Cardiac muscle cell (in vitro differentiated cells and primary cell): ENCODE measurements at regions not wholly inside any gene's neighbourhood (a gene's known extent, or its start where the extent isn't known, plus 50 kb on each side); places are given as distances from the start of the nearest gene placed in this dataset.

Experiments
- DNase-seq, 2 donors: peaks; one replicate each; pipeline versions ENCODE4 v3.0.0 to v3.0.0-alpha.2; 2010 to 2017; ENCODE audit warnings: low read depth in 1 of 2, low spot score in 1 of 2
- H3K27ac ChIP-seq: fragments of 200-600 bp; sonication (generic); 2 replicates; pipeline ENCODE4 v1.5.1; 2016
- H3K27me3 ChIP-seq: fragments of 200-600 bp; sonication (generic); 2 replicates; pipeline ENCODE4 v1.6.0; 2016; ENCODE audit warnings: control low read depth
- H3K36me3 ChIP-seq: fragments of 200-600 bp; sonication (generic); 2 replicates; pipeline ENCODE4 v1.5.1; 2016; ENCODE audit warnings: control low read depth
- H3K4me1 ChIP-seq: fragments of 200-600 bp; sonication (generic); 2 replicates; pipeline ENCODE4 v1.8.1; 2017; ENCODE audit warnings: low read depth, mild to moderate bottlenecking, mixed run types
- H3K4me3 ChIP-seq: fragments of 200-600 bp; sonication (generic); 2 replicates; pipeline ENCODE4 v1.5.1; 2016; ENCODE audit warnings: mild to moderate bottlenecking
- H3K9me3 ChIP-seq: fragments of 200-600 bp; sonication (generic); 2 replicates; pipeline ENCODE4 v1.5.1; 2017; ENCODE audit warnings: low read depth, mild to moderate bottlenecking, control low read depth
- TF ChIP-seq, protein P1 (sequence below): IDR thresholded peaks from 2 replicates; pipeline ENCODE4 v1.5.1; 2012; ENCODE audit warnings: low read depth, mild to moderate bottlenecking, low read length

DNA sequence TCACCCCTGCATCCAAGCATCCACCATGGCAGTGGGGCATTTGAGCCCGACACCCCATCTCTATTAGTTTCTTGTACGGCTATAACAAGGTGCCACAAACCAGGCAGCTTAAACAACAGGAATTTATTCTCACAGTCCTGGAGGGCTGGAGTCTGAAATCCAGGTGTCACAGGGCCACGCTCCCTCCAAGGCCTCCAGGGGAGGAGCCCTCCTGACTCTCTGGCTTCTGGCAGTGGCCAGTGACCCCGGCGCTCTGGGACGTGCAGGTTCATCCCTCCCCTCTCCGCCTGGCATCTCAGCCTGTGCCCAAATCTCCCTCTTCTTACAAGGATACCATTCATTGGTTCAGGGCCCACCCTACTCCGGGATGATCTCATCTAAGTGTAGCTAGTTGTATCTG, 394.5 kb upstream of the IRX1 start:
- Histone ChIP-seq H3K27ac (no peak overlapping the region), H3K27me3 (peaks cover 7% of the 10 kb centered on the region), H3K4me1 (peaks cover 6% of the 10 kb centered on the region), H3K4me3 (no peak overlapping the region), H3K36me3 (no peaks in the 10 kb centered on the region), H3K9me3 (no peaks in the 10 kb centered on the region)
- TF ChIP-seq, protein P1, sequence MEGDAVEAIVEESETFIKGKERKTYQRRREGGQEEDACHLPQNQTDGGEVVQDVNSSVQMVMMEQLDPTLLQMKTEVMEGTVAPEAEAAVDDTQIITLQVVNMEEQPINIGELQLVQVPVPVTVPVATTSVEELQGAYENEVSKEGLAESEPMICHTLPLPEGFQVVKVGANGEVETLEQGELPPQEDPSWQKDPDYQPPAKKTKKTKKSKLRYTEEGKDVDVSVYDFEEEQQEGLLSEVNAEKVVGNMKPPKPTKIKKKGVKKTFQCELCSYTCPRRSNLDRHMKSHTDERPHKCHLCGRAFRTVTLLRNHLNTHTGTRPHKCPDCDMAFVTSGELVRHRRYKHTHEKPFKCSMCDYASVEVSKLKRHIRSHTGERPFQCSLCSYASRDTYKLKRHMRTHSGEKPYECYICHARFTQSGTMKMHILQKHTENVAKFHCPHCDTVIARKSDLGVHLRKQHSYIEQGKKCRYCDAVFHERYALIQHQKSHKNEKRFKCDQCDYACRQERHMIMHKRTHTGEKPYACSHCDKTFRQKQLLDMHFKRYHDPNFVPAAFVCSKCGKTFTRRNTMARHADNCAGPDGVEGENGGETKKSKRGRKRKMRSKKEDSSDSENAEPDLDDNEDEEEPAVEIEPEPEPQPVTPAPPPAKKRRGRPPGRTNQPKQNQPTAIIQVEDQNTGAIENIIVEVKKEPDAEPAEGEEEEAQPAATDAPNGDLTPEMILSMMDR = no peak
- DNase-seq = no peak

DNA sequence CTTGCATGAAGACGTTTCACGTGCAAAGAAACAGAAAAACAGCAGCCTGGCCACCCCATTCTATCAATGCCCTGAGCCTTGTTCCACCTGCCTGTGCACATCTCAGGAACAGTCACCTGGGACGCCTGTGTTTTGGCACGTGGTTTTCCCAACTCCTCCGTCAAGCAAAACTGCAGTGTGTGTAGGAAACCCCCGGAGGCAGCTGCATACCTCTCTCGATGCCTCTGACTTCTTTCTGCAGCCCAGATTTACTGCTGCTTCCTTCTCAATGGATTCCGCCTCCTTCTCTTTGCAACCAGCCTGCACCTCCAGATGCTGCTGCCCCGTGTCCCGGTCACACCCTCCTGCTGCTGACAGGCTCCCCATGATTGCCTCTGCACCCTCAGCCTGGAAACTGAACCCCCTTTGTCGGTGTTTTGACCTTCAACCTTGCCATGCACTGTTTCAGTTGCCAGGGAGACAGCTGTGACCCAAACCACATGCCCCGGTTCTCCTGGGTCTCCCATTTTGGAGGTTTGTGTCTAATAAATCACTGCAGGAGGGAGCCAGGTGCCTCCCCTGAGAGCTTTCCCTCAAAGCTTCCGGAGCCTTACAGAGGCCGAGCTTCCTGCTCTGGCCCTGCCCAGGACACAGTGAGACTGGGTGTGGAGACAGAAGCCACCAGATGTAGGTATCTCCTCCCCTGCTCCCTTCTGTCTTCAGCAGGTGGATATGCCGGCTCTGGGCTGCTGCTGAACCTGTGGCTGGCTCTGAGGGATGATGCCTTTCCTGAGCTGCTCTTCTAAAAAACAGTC, 395.5 kb upstream of the IRX1 start:
- peaks cover 7% of the 10 kb centered on the region for H3K27me3 ChIP-seq
- TF ChIP-seq, protein P1 = no peak
- no peaks in the 10 kb centered on the region for H3K36me3 ChIP-seq

DNA sequence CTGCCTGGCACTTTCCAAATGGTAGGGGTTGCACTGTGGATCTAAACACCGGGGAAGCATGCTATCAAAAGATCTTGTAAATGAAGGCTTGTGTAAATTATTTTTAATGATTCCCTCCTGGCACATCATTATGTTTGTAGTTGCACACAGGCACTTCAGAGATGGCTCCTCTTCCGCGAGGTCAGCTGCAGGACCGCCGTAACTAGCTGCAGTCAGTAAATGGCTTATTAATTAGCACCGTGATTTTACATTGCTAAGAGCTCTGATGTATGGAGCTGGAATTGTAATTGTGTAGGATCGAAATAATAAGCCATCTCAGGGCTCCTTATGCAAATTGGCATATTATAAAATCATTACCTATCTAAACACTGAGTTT, 397.6 kb upstream of the IRX1 start:
- H3K4me1 ChIP-seq = peaks cover 6% of the 10 kb centered on the region
- peak overlapping the region; percentile 16 for H3K4me3 ChIP-seq
- no peak for DNase-seq
- TF ChIP-seq, protein P1 = no peak
- H3K27ac ChIP-seq = no peak overlapping the region
- peaks cover 7% of the 10 kb centered on the region for H3K27me3 ChIP-seq
- no peaks in the 10 kb centered on the region for H3K36me3 ChIP-seq
- no peaks in the 10 kb centered on the region for H3K9me3 ChIP-seq

More for the DNA sequence above, 395.5 kb upstream of the IRX1 start:
- H3K9me3 ChIP-seq = no peaks in the 10 kb centered on the region
- DNase-seq = no peak
- H3K4me1 ChIP-seq = peaks cover 6% of the 10 kb centered on the region
- H3K27ac ChIP-seq = no peak overlapping the region
- H3K4me3 ChIP-seq = no peak overlapping the region

DNA sequence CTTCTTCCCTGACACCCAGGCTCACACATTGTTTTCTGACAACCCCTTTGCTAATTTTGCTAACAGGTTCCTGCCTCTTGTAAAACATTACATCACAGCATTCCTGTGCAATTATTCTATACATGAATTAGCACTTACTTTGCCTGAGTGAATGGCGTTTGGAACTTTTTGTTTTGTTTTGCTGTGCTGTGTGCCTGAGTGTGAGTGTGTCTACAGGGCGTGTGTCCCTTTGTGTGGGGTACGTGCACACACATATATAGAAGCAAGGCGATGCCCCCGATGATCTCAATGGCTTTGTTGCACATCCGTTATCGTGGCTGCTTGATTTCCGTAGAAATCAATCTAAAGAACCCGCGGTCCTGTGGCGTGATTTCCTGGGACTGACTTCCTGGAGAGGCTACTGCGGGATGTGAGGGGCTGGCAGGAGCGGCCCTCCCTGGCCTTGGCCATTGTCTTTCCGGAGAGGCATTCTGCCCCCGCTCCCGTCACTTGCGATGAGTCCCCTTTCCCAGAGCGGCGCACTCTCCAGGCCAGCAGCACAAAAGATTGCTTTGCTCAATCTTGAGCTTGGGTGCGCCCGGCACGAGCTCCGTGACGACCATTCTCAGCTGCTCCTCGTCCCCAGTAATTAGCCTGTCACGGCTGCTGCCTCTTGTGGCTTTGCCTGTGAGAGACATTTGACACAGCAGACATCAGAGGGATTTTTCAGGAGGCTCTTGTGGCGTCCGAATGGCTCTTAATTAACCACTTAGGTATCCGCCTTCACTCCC, 398.1 kb upstream of the IRX1 start:
- DNase-seq = peak in 1 of 2 donors; percentile 75
- Histone ChIP-seq H3K36me3 (no peaks in the 10 kb centered on the region), H3K4me3 (peak overlapping the region; percentile 16), H3K27ac (peak overlapping the region; percentile 11), H3K4me1 (peaks cover 6% of the 10 kb centered on the region), H3K9me3 (no peaks in the 10 kb centered on the region), H3K27me3 (peaks cover 7% of the 10 kb centered on the region)
- TF ChIP-seq, protein P1 = no peak

DNA sequence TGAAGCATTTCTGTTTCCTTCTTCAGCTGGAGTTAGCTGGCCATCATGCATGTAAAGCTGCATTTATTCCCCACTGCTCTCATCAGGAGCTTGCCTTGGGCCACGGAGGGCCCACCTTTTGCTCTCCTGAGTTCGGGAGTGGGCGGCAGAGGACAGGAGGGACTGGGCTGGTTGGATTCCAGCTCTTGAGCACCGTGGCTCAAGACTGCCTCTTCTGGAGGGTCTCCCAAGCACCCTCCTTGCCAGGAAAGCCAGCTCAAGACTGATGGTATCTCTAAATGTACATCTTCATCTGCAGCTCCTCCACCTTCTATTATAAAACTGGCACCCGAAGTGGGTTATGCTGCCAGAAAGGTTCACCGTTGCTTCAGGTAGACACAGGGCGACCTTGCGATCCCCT, 399.6 kb upstream of the IRX1 start:
- Histone ChIP-seq H3K9me3 (no peaks in the 10 kb centered on the region), H3K27me3 (peaks cover 7% of the 10 kb centered on the region), H3K36me3 (no peaks in the 10 kb centered on the region), H3K4me1 (peaks cover 6% of the 10 kb centered on the region), H3K4me3 (no peak overlapping the region), H3K27ac (no peak overlapping the region)
- DNase-seq = no peak
- TF ChIP-seq, protein P1 = no peak
